GM21737 (cell line): ENCODE measurements at regions not wholly inside any gene's neighbourhood (a gene's known extent, or its start where the extent isn't known, plus 50 kb on each side); places are given as distances from the start of the nearest gene placed in this dataset.

Experiments
- ATAC-seq: cut with Tn5 transposase; IDR thresholded peaks from one replicate; pipeline ENCODE4 v1.9.1; 2021; ENCODE audit warnings: mild to moderate bottlenecking, moderate library complexity; ENCODE audit not compliant: unreplicated experiment

DNA sequence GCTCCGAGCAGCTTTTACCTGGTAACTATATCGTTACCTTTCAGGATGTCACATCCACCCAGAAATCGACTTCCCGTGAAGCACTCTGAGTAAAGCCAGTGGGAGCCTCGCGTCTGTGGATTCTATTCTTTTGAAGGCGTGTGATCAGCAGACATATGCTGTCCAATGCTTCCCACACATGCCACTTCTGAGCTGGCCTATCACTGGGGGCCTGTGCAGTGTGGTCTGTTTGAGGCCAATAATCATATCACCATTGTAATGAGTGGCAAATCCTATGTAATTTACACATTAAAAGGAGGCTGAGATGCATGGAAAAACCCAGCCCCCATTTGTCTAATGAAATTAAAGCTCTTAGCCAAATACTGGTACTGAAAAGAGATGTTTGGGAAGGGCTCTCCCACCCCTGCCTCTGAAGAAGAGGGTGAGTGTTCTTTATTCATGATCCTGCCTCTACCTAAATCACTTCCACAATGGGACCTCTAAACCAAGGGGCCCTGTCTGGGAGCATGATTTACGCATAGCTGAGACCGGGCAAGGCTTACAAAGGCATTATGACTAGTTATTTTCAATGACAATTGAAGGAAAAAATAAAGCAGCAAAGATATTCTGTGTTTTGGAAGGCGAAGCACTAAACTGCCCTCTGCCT is 686.8 kb downstream of the ZEB2 start:
- no peak for ATAC-seq

DNA sequence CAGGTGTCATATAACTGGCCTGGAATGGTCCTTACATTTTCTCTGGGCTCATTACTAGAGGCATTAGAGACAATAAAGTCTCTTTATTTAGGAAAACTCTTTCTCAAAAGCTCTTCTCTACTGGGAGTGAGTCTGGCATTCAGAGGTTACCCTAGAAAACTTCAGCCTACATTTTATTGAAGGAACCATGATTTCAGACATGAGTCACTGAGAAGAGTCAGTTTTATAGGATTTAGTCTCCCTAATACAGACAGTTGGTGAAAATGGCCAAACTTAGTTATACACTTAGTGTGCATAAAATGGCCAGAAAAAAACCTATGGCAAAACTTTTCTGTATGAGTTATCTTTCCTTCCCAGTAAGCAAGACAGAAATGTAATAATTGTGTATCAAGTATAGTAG is 689.4 kb downstream of the ZEB2 start:
- no peak for ATAC-seq

DNA sequence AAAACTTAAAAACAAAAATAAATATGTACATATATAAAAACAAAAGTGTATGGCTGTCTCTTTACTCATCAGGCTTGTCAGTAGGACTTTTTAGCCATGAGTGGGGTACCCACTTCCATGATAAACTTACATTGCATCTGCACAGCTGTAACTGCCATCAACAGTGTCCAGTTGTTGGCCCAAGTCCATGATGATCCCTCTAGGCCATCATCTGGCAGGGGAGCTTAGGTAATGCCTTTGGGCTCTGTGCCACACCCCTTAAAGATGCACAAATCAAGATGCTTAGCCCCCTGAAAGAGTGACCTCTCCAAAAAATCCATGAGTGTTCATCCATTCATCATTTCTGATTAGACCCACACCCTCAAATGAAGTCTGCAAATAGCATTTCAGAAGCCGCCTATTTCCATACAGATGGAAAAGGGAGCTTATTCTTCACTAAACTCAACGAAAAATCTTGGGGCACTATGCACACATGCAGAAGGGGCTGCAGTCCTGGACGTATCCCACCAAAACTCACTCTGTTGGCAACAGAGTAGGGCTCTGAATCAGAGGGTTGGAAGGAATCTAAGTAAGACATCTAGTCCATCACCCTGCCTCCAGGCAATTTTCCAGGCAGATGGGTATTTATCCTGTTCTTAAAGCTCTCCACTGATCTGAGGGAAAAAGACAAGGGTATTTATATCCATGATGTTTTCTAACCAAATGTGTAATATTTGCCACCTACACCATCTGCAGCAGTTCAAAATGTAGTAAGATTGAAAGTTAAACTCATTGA is 691.0 kb downstream of the ZEB2 start:
- ATAC-seq, result no peak

DNA sequence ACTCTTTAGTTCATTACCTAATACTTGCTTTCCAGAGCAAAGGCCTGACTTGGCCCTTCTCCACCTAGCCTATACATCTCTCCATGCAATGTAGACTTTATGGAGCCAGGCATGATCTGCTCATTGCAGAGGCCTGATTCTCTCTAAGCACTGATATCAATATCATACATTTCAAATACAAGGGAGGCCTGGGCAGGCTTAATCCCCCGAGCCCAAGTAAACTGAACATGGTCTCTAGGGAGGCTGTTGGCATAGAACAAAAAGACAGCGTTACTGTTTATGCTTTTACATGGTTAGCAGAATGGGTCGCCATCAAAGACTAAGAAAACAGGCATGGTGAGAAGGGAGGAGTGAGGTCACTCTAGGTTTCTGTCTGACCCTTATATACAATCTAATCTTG is 695.1 kb downstream of the ZEB2 start:
- ATAC-seq, result no peak

DNA sequence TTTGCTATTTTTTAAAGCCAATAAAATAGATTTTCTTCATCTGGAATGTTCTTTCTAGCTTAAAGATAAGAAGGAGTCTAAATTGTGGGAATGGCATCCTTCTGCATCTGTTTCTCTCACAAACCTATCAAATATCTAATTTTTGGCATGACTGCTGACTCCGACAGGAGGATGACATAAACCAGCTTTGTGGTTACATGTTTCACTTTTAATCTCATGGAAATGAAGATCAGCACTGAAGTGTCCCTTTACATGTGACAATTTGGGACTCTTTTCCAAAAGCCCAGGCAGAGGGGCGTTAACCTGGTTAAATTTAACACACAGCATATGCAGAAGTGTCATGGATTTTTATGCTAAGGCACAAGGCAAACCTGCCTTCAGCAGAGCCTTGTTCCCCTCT is 694.7 kb downstream of the ARHGAP15 start:
- ATAC-seq, result no peak

DNA sequence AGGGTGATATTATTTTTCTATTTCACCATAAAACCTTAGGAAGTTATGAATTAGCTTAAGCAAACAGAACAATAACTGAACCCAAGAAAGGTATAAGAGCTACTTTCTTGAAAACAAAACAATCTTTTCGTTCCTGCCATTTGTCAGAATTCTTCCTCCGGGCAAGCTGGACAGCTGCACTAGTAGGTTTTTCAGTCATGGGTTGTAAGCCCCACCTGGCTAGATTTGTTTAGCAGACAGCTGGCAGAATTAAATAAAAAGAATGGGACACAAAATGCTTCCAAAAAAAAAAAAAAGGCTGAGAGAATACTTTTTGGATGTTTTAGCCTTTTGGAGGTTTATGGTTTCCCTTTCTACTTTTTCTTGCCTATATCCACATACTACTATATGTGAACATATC is 694.1 kb downstream of the ARHGAP15 start:
- ATAC-seq, result no peak

DNA sequence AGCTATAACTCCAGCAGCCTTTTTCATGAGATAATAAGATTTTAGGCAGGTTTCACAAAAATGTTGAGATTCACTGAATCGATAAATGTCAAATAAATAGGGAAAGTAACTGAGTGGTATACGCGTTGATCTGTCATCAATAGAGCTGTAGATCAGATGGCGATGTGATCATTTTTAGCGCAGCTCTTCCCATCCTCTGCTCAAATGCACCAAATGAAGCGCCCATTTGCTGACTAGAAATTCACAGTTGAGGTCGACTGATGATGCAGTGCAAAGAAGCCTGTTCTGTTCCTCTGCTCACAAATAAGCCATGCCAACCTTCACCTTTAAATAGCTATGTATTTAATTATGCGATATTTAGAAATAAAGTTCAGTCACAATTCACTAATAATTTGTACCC is 693.5 kb downstream of the ARHGAP15 start:
- no peak for ATAC-seq

DNA sequence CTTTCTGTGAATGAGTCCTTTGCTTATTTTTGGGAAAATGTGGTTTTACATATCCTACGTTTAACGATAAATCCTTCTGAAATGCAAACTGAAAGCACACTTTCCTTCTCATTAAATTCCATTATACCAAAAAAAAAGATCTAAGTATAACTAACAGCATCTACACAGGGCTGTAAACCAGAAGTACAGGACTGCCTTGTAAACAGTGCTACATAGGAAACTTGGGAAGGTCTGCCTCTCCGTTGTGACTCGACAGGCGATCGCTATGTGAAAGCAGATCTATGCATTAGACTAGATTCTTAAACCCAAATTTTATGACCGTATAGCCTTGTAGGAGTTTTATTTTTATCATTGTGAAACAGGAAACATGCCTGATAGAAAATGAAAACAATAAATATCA is 690.5 kb downstream of the ARHGAP15 start:
- no peak for ATAC-seq

DNA sequence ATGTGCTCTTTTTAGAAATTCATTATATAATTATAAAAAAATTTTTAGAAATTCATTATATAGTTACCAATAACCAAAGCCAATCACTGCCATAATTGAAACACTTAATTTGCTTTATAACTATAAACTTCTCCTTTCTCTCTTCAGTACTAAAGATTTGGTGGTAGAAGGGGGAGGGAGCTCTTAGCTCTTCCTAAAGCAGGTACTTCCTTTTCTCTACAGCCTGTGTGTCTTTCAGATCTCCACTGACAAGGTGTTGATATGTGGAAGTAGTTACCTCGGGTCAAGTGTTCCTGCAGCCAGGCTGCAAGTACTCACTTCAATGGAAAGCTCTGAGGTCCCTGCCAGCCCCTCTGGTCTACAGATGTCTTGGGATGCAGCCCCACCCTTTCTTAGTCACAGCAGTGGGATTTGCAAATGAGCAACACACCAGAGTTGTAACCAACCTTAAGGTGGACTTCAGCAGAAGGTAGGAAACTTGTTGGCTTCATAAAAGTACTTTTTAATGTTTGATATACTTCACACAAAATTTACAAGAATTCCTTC is 690.0 kb downstream of the ARHGAP15 start:
- ATAC-seq, result no peak
